GM12891 (cell line): ENCODE measurements at regions not wholly inside any gene's neighbourhood (a gene's known extent, or its start where the extent isn't known, plus 50 kb on each side); places are given as distances from the start of the nearest gene placed in this dataset.

ENCODE experiments used
- POLR2AphosphoS5 ChIP-seq: IDR thresholded peaks from 2 replicates; pipeline ENCODE4 v1.6.1; 2011; ENCODE audit warnings: low read depth, low read length, control low read depth
- SPI1 ChIP-seq: IDR thresholded peaks from 2 replicates; pipeline ENCODE4 v1.6.1; 2011; ENCODE audit warnings: low read depth, low read length, control low read depth
- TAF1 ChIP-seq: IDR thresholded peaks from 2 replicates; pipeline ENCODE4 v1.6.1; 2011; ENCODE audit warnings: low read depth, low read length, control low read depth

DNA sequence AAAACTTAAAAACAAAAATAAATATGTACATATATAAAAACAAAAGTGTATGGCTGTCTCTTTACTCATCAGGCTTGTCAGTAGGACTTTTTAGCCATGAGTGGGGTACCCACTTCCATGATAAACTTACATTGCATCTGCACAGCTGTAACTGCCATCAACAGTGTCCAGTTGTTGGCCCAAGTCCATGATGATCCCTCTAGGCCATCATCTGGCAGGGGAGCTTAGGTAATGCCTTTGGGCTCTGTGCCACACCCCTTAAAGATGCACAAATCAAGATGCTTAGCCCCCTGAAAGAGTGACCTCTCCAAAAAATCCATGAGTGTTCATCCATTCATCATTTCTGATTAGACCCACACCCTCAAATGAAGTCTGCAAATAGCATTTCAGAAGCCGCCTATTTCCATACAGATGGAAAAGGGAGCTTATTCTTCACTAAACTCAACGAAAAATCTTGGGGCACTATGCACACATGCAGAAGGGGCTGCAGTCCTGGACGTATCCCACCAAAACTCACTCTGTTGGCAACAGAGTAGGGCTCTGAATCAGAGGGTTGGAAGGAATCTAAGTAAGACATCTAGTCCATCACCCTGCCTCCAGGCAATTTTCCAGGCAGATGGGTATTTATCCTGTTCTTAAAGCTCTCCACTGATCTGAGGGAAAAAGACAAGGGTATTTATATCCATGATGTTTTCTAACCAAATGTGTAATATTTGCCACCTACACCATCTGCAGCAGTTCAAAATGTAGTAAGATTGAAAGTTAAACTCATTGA is 691.0 kb downstream of the ZEB2 start:
- no peak for TF ChIP-seq POLR2AphosphoS5
- TF ChIP-seq TAF1: no peak
- no peak for TF ChIP-seq SPI1
